ENCODE measurements at regions not wholly inside any gene's neighbourhood (a gene's known extent, or its start where the extent isn't known, plus 50 kb on each side); places are given as distances from the start of the nearest gene placed in this dataset.
"Not testable (repeated sequence)": the region's sequence is repeated elsewhere in the genome, so short reads cannot be mapped to it uniquely, and the experiment has no call there.

- no peak for DNase-seq
Measured at GRCh38 chr3:20608054-20608738, 422.2 kb upstream of the SGO1 start.

GRCh38 chr3:20604659-20605058, 418.7 kb upstream of the SGO1 start:
- no peak for DNase-seq

GRCh38 chr3:20589275-20589674, 403.3 kb upstream of the SGO1 start:
- no peak for DNase-seq

- DNase-seq, result no peak
Measured at GRCh38 chr3:20588781-20589180, 402.8 kb upstream of the SGO1 start.

GRCh38 chr3:20583648-20584047, 397.6 kb upstream of the SGO1 start:
- DNase-seq, result no peak

- DNase-seq, result no peak
Measured at GRCh38 chr3:20576228-20576627, 390.2 kb upstream of the SGO1 start.

GRCh38 chr3:20575146-20575545, 389.1 kb upstream of the SGO1 start:
- DNase-seq, result no peak

- no peak for DNase-seq
Measured at GRCh38 chr3:20574746-20575145, 388.7 kb upstream of the SGO1 start.

- no peak for DNase-seq
Measured at GRCh38 chr3:20573175-20573574, 387.2 kb upstream of the SGO1 start.

- DNase-seq, result no peak
Measured at GRCh38 chr3:20572473-20572872, 386.5 kb upstream of the SGO1 start.

- DNase-seq, result no peak
Measured at GRCh38 chr3:20569310-20569709, 383.3 kb upstream of the SGO1 start.

GRCh38 chr3:20564966-20565365, 379.0 kb upstream of the SGO1 start:
- no peak for DNase-seq

GRCh38 chr3:20563985-20564384, 378.0 kb upstream of the SGO1 start:
- no peak for DNase-seq

GRCh38 chr3:20563251-20563650, 377.2 kb upstream of the SGO1 start:
- DNase-seq, result no peak

- DNase-seq, result no peak
Measured at GRCh38 chr3:20561166-20561565, 375.2 kb upstream of the SGO1 start.

GRCh38 chr3:20560446-20560845, 374.4 kb upstream of the SGO1 start:
- DNase-seq, result not testable (repeated sequence)

- no peak for DNase-seq
Measured at GRCh38 chr3:20558161-20558560, 372.2 kb upstream of the SGO1 start.

GRCh38 chr3:20556661-20557060, 370.7 kb upstream of the SGO1 start:
- DNase-seq, result no peak

- no peak for DNase-seq
Measured at GRCh38 chr3:20552605-20553275, 366.7 kb upstream of the SGO1 start.

- DNase-seq, result not testable (repeated sequence)
Measured at GRCh38 chr3:20547361-20548269, 361.6 kb upstream of the SGO1 start.

- DNase-seq, result no peak
Measured at GRCh38 chr3:20546636-20547035, 360.6 kb upstream of the SGO1 start.

- no peak for DNase-seq
Measured at GRCh38 chr3:20543535-20544226, 357.7 kb upstream of the SGO1 start.

GRCh38 chr3:20540066-20540465, 354.1 kb upstream of the SGO1 start:
- no peak for DNase-seq

Data from stimulated activated CD4-positive, alpha-beta T cell treated with anti-CD3 and anti-CD28 coated beads, Interleukin-2, amount 100 ng/mL, for 24 hours (primary cell).